NCI-H1694 (cell line): ENCODE measurements at regions not wholly inside any gene's neighbourhood (a gene's known extent, or its start where the extent isn't known, plus 50 kb on each side); places are given as distances from the start of the nearest gene placed in this dataset.

Source experiments
- DNase-seq: peaks from one replicate; lab custom pipeline; 2025; lab: John Stamatoyannopoulos, UW

- DNase-seq = no peak
Observed at GRCh38 chr9:89770531-89771174, 165.8 kb downstream of the GADD45G start.

GRCh38 chr9:89771205-89771604 is 166.4 kb downstream of the GADD45G start:
- no peak for DNase-seq

GRCh38 chr9:89773170-89773569 is 168.4 kb downstream of the GADD45G start:
- DNase-seq = no peak

- DNase-seq = no peak
Observed at GRCh38 chr9:89774858-89775370, 170.1 kb downstream of the GADD45G start.

- DNase-seq = no peak
Observed at GRCh38 chr9:89775641-89776040, 170.8 kb downstream of the GADD45G start.

- DNase-seq = no peak
Observed at GRCh38 chr9:89776795-89777525, 172.1 kb downstream of the GADD45G start.

- no peak for DNase-seq
Observed at GRCh38 chr9:89777544-89777943, 172.7 kb downstream of the GADD45G start.

- DNase-seq = no peak
Observed at GRCh38 chr9:89778100-89779090, 173.6 kb downstream of the GADD45G start.

- DNase-seq = no peak
Observed at GRCh38 chr9:89779405-89780203, 174.8 kb downstream of the GADD45G start.

GRCh38 chr9:89780959-89781358 is 176.1 kb downstream of the GADD45G start:
- no peak for DNase-seq

- no peak for DNase-seq
Observed at GRCh38 chr9:89781838-89782540, 177.2 kb downstream of the GADD45G start.

GRCh38 chr9:89786655-89787054 is 181.8 kb downstream of the GADD45G start:
- DNase-seq = no peak

- DNase-seq = no peak
Observed at GRCh38 chr9:89787595-89787994, 182.8 kb downstream of the GADD45G start.

- DNase-seq = no peak
Observed at GRCh38 chr9:89788434-89788833, 183.6 kb downstream of the GADD45G start.

- no peak for DNase-seq
Observed at GRCh38 chr9:89789922-89790510, 185.2 kb downstream of the GADD45G start.

- DNase-seq = no peak
Observed at GRCh38 chr9:89790542-89791109, 185.8 kb downstream of the GADD45G start.

GRCh38 chr9:89791754-89792153 is 186.9 kb downstream of the GADD45G start:
- peak; percentile 7 for DNase-seq

- DNase-seq = no peak
Observed at GRCh38 chr9:89792189-89793123, 187.6 kb downstream of the GADD45G start.

- DNase-seq = no peak
Observed at GRCh38 chr9:89793124-89793495, 188.3 kb downstream of the GADD45G start.
